ENCODE measurements at regions not wholly inside any gene's neighbourhood (a gene's known extent, or its start where the extent isn't known, plus 50 kb on each side); places are given as distances from the start of the nearest gene placed in this dataset.

DNA sequence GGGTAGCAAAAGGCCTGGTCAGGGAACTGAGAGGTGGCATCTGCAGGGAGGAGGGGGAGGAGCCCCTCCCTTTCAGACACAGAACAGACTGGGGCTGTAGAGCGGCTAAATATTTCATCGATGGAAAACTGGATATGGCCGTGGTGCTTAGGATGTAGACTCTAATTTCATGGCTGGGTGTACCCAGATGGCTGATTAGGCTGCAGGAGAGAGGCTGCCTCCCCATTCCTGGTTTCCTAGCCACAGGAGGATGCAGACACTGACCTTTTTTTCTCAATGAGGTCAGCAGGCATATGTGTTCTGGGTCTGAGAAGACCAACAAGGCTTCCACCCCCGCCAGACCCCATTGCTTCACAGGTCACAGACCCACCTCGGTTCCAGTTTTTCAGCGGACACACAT lies 58.1 kb upstream of the CALM2 start:
- DNase-seq, result no peak

GRCh38 chr2:47232738-47233415 lies 56.6 kb upstream of the CALM2 start:
- peak; percentile 77 for DNase-seq

- DNase-seq, result no peak
Measured at GRCh38 chr2:47230418-47230817, 54.1 kb upstream of the CALM2 start.

DNA sequence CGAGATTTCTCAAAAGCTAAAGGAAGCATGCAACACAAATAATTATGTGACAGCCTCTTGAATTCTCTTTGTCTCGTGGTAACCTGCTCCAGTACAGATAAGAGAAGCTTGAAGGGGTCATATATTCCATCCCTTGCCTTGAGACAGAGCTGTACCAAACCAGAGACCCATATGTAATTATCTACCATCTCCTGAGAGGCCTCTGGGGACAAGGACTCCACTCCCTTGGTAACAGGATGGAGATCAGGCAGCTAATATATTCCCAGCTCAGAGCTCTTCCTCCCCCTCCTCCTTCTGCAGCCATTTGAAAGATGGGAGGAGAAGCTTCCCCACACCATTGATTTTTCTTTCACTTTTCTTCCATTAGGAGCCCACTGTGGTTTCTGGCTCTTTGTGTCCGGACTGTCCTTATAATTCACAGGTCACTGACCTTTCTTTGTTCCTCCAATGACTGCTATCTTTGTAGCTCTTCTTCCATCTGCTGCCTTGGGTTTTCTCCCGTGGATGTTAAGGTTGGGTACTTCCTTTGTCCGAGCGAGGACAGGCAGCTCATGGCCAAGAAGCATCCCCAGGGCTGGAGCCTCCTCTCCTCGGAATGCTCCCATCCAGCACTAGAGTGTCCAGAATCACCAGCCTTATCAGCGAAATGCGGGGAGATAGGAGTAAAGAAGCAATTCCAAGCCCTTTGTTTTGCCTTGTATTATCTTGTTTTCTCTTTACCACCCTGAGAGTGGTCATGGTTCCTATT lies 51.4 kb upstream of the CALM2 start:
- DNase-seq, result no peak

DNA sequence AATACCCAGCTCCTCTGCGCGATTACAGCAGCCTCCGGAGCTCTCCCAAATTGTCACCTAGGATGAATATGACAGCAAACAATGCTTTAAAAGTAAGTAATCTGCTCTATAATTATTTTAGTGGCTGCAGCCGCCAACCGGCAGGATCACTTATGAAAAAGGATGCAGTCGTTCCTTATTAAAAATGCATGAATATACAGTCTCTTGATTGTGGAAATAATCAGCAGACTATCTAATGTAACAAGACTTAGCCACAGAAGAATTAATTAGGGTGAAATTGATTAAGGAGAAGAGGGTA lies 50.6 kb upstream of the CALM2 start:
- DNase-seq, result no peak

DNA sequence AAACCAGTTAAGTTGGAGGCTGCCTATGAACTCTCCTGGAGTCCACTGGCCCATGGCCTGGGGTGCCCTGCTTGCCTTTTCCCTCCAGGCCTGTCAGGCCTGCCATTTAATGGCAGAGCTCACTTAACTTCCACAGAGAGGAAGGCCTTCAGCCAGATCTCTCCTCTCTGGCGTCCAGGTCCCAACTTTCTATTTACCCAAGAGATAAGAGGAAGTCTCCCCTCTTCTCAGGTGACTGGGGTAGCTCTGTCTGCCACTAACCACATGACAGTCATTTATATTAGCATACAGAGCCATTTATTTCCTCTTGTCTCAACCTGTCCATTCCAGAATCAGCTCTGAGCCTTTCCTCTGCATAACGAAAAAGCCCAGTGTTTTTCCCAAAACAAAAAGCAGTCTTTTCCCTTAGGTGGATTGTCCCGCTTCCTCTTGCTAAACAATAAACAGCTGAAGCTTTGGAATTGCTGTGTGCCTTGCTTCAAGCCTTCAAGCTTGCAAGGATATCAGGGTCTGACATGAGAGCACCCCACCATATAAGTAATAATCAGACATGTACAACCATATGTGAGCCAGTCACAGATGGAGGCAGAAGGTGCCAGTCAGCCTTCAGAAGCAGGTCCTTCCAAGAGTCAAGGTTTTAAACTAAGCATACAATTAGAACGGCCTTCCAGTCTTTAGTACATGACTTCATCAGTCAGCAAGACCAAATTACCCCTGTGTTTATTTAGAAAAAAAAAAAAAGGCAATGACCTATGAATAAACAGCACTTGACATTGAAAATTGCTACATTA lies 50.0 kb upstream of the CALM2 start:
- DNase-seq, result no peak
